Right renal cortex interstitium (tissue), 3 donors: ENCODE measurements at regions not wholly inside any gene's neighbourhood (a gene's known extent, or its start where the extent isn't known, plus 50 kb on each side); places are given as distances from the start of the nearest gene placed in this dataset.

Experiments used
- DNase-seq, 3 donors: peaks; one replicate each; pipeline ENCODE4 v3.0.0-alpha.2; 2013; ENCODE audit warnings: low read depth in 3 of 3, low spot score in 2 of 3

GRCh38 chr4:37157476-37158167 lies 86.9 kb upstream of the NWD2 start:
- no peak for DNase-seq

- DNase-seq: no peak
Measured at GRCh38 chr4:37160653-37161052, 83.9 kb upstream of the NWD2 start.

- DNase-seq: no peak
Measured at GRCh38 chr4:37165844-37166243, 78.7 kb upstream of the NWD2 start.

- no peak for DNase-seq
Measured at GRCh38 chr4:37169956-37170355, 74.6 kb upstream of the NWD2 start.

- DNase-seq: no peak
Measured at GRCh38 chr4:37188100-37188499, 56.4 kb upstream of the NWD2 start.
